Neural cell (in vitro differentiated cells): ENCODE measurements at regions not wholly inside any gene's neighbourhood (a gene's known extent, or its start where the extent isn't known, plus 50 kb on each side); places are given as distances from the start of the nearest gene placed in this dataset.

Experiments
- EP300 ChIP-seq: fragments of 450-650 bp; conservative IDR thresholded peaks from 2 replicates; pipeline ENCODE4 v1.6.1; 2014; ENCODE audit warnings: antibody characterized with exemption, mild to moderate bottlenecking, moderate library complexity; ENCODE audit not compliant: poor library complexity, severe bottlenecking
- EZH2 ChIP-seq: fragments of 200-600, 300-800 bp; shearing (Covaris generic), sonication (generic); IDR thresholded peaks from 2 replicates; pipeline ENCODE4 v1.6.1; 2014; ENCODE audit warnings: antibody characterized with exemption, low read length, borderline replicate concordance, mild to moderate bottlenecking; ENCODE audit not compliant: insufficient read depth, poor library complexity, severe bottlenecking
- POLR2AphosphoS5 ChIP-seq: IDR thresholded peaks from 2 replicates; pipeline ENCODE4 v1.6.1; 2012
- TAF1 ChIP-seq: IDR thresholded peaks from 2 replicates; pipeline ENCODE4 v1.6.1; 2012; ENCODE audit warnings: low read depth
- TF ChIP-seq, protein P1 (sequence below): fragments of 450-650 bp; IDR thresholded peaks from 2 replicates; pipeline ENCODE4 v1.5.1; 2014; ENCODE audit warnings: antibody characterized with exemption, mild to moderate bottlenecking, moderate library complexity; ENCODE audit not compliant: poor library complexity, severe bottlenecking
- TF ChIP-seq, protein P2 (sequence below): IDR thresholded peaks from 2 replicates; pipeline ENCODE4 v1.6.1; 2012; ENCODE audit warnings: borderline replicate concordance

DNA sequence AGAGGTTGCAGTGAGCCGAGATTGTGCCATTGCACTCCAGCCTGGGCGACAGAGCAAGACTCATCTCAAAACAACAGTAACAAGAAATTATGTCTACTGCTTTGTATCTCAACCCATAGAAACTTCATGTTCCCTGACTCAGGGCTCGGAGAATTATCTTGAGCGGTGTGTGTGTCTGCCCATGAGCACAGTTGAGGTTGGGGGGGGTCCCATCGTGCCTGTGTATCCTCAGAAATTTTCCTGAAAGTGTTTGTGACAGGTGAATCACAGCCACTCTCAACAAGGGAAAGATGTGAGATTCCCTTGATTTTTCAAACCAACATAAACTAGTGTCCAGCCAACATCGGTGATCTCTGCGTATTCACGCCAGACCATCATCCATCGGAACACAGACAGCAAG is 319.1 kb downstream of the ASMT start:
- TF ChIP-seq, protein P1, sequence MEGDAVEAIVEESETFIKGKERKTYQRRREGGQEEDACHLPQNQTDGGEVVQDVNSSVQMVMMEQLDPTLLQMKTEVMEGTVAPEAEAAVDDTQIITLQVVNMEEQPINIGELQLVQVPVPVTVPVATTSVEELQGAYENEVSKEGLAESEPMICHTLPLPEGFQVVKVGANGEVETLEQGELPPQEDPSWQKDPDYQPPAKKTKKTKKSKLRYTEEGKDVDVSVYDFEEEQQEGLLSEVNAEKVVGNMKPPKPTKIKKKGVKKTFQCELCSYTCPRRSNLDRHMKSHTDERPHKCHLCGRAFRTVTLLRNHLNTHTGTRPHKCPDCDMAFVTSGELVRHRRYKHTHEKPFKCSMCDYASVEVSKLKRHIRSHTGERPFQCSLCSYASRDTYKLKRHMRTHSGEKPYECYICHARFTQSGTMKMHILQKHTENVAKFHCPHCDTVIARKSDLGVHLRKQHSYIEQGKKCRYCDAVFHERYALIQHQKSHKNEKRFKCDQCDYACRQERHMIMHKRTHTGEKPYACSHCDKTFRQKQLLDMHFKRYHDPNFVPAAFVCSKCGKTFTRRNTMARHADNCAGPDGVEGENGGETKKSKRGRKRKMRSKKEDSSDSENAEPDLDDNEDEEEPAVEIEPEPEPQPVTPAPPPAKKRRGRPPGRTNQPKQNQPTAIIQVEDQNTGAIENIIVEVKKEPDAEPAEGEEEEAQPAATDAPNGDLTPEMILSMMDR = no peak
- TF ChIP-seq, protein P2, sequence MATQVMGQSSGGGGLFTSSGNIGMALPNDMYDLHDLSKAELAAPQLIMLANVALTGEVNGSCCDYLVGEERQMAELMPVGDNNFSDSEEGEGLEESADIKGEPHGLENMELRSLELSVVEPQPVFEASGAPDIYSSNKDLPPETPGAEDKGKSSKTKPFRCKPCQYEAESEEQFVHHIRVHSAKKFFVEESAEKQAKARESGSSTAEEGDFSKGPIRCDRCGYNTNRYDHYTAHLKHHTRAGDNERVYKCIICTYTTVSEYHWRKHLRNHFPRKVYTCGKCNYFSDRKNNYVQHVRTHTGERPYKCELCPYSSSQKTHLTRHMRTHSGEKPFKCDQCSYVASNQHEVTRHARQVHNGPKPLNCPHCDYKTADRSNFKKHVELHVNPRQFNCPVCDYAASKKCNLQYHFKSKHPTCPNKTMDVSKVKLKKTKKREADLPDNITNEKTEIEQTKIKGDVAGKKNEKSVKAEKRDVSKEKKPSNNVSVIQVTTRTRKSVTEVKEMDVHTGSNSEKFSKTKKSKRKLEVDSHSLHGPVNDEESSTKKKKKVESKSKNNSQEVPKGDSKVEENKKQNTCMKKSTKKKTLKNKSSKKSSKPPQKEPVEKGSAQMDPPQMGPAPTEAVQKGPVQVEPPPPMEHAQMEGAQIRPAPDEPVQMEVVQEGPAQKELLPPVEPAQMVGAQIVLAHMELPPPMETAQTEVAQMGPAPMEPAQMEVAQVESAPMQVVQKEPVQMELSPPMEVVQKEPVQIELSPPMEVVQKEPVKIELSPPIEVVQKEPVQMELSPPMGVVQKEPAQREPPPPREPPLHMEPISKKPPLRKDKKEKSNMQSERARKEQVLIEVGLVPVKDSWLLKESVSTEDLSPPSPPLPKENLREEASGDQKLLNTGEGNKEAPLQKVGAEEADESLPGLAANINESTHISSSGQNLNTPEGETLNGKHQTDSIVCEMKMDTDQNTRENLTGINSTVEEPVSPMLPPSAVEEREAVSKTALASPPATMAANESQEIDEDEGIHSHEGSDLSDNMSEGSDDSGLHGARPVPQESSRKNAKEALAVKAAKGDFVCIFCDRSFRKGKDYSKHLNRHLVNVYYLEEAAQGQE = no peak
- TF ChIP-seq EP300 = no peak
- no peak for TF ChIP-seq EZH2
- no peak for TF ChIP-seq POLR2AphosphoS5
- TF ChIP-seq TAF1 = no peak
